ENCODE measurements at regions not wholly inside any gene's neighbourhood (a gene's known extent, or its start where the extent isn't known, plus 50 kb on each side); places are given as distances from the start of the nearest gene placed in this dataset.

- no peak overlapping the region for H3K27ac Mint-ChIP-seq
- H3K4me1 Mint-ChIP-seq = no peaks in the 10 kb centered on the region
- no peaks in the 10 kb centered on the region for H3K9me3 Mint-ChIP-seq
- no peak overlapping the region for H3K4me3 Mint-ChIP-seq
- TF ChIP-seq CTCF (IDR thresholded peaks at IDR 0.05) = no peak
- no peaks in the 10 kb centered on the region for H3K27me3 Mint-ChIP-seq (ENCODE audit: low read depth, poor library complexity)
- H3K36me3 Mint-ChIP-seq (ENCODE audit: low read depth) = no peaks in the 10 kb centered on the region
- no peak for DNase-seq
These were observed 685.3 kb upstream of the EDIL3 start for GRCh38 chr5:85069659-85070640.

GRCh38 chr5:85077581-85077980 is 692.9 kb upstream of the EDIL3 start:
- no peak overlapping the region for H3K4me3 Mint-ChIP-seq
- TF ChIP-seq CTCF (IDR thresholded peaks at IDR 0.05) = no peak
- no peak for DNase-seq
- H3K36me3 Mint-ChIP-seq (ENCODE audit: low read depth) = no peaks in the 10 kb centered on the region
- no peaks in the 10 kb centered on the region for H3K9me3 Mint-ChIP-seq
- H3K4me1 Mint-ChIP-seq = no peaks in the 10 kb centered on the region
- no peak overlapping the region for H3K27ac Mint-ChIP-seq
- no peaks in the 10 kb centered on the region for H3K27me3 Mint-ChIP-seq (ENCODE audit: low read depth, poor library complexity)

- no peak for TF ChIP-seq CTCF (IDR thresholded peaks at IDR 0.05)
- peaks cover 9% of the 10 kb centered on the region for H3K27me3 Mint-ChIP-seq (ENCODE audit: low read depth, poor library complexity)
- no peaks in the 10 kb centered on the region for H3K4me1 Mint-ChIP-seq
- H3K27ac Mint-ChIP-seq = no peak overlapping the region
- no peak overlapping the region for H3K4me3 Mint-ChIP-seq
- no peaks in the 10 kb centered on the region for H3K36me3 Mint-ChIP-seq (ENCODE audit: low read depth)
- DNase-seq = no peak
- H3K9me3 Mint-ChIP-seq = peaks cover 19% of the 10 kb centered on the region
These were observed 711.7 kb upstream of the EDIL3 start for GRCh38 chr5:85096421-85096820.

GRCh38 chr5:85108471-85108870 is 723.8 kb upstream of the EDIL3 start:
- Mint-ChIP-seq H3K27ac (no peak overlapping the region), H3K4me1 (no peaks in the 10 kb centered on the region), H3K9me3 (no peaks in the 10 kb centered on the region), H3K36me3 (ENCODE audit: low read depth) (no peaks in the 10 kb centered on the region), H3K27me3 (ENCODE audit: low read depth, poor library complexity) (no peaks in the 10 kb centered on the region), H3K4me3 (no peak overlapping the region)
- no peak for DNase-seq
- TF ChIP-seq CTCF (IDR thresholded peaks at IDR 0.05) = peak; percentile 13

GRCh38 chr5:85109616-85110015 is 724.9 kb upstream of the EDIL3 start:
- Mint-ChIP-seq H3K4me1 (no peaks in the 10 kb centered on the region), H3K36me3 (ENCODE audit: low read depth) (no peaks in the 10 kb centered on the region), H3K9me3 (no peaks in the 10 kb centered on the region), H3K27ac (no peak overlapping the region), H3K27me3 (ENCODE audit: low read depth, poor library complexity) (no peaks in the 10 kb centered on the region), H3K4me3 (no peak overlapping the region)
- DNase-seq = no peak
- TF ChIP-seq CTCF (IDR thresholded peaks at IDR 0.05) = no peak

GRCh38 chr5:85132269-85132668 is 747.6 kb upstream of the EDIL3 start:
- Mint-ChIP-seq H3K4me3 (no peak overlapping the region), H3K4me1 (no peaks in the 10 kb centered on the region), H3K27ac (no peak overlapping the region), H3K27me3 (ENCODE audit: low read depth, poor library complexity) (no peaks in the 10 kb centered on the region), H3K9me3 (no peaks in the 10 kb centered on the region), H3K36me3 (ENCODE audit: low read depth) (no peaks in the 10 kb centered on the region)
- no peak for DNase-seq
- TF ChIP-seq CTCF (IDR thresholded peaks at IDR 0.05) = no peak
